ENCODE measurements at regions not wholly inside any gene's neighbourhood (a gene's known extent, or its start where the extent isn't known, plus 50 kb on each side); places are given as distances from the start of the nearest gene placed in this dataset.

- no peak overlapping the region for H2AFZ ChIP-seq (ENCODE audit: low read depth, low read length)
- H3K4me2 ChIP-seq (ENCODE audit: insufficient read depth, low read length) = no peak overlapping the region
- H3K4me1 ChIP-seq (ENCODE audit: control insufficient read depth, extremely low read depth, insufficient read depth, low read length) = no peaks in the 10 kb centered on the region
- H3K9me3 ChIP-seq (replicated peaks; ENCODE audit: control insufficient read depth, insufficient read depth, low read length) = no peaks in the 10 kb centered on the region
- ChIA-PET CTCF (no interaction called here), POLR2A (no interaction called here)
- FAIRE-seq (no peak), DNase-seq (ENCODE audit: low read depth, low spot score) (no peak)
- no TSS peak for BruUV-seq (replicated peaks)
- no peaks in the 10 kb centered on the region for H3K79me2 ChIP-seq (ENCODE audit: control insufficient read depth, insufficient read depth, low read length)
- no peak overlapping the region for H3K4me3 ChIP-seq (replicated peaks in 1 of 3; ENCODE audit: insufficient read depth in 1 of 3, low read depth in 1 of 3, low read length in 3 of 3)
- H3K27ac ChIP-seq (ENCODE audit: insufficient read depth, low read depth, low read length) = no peak overlapping the region
- H4K20me1 ChIP-seq (replicated peaks; ENCODE audit: control insufficient read depth, extremely low read depth, insufficient read depth, low read length) = no peaks in the 10 kb centered on the region
- dilution Hi-C loops (cut with MboI; ENCODE audit: extremely low pct_ligation_motif_present, low sequenced_read_pairs) = no loop called here
- H3K9me1 ChIP-seq (replicated peaks; ENCODE audit: control insufficient read depth, extremely low read depth, insufficient read depth, low read length) = no peaks in the 10 kb centered on the region
- H3K36me3 ChIP-seq (ENCODE audit: control insufficient read depth in 2 of 2, extremely low read depth in 1 of 2, insufficient read depth in 2 of 2, low read length in 2 of 2) = no peaks in the 10 kb centered on the region
- H3K9ac ChIP-seq (replicated peaks; ENCODE audit: extremely low read depth, insufficient read depth, low read length) = no peak overlapping the region
- no peaks in the 10 kb centered on the region for H3K27me3 ChIP-seq (ENCODE audit: control insufficient read depth in 2 of 2, insufficient read depth in 2 of 2, low read length in 2 of 2)
- intact Hi-C loops (cut with micrococcal nuclease) = no loop called here
- TF ChIP-seq POLR2A (IDR thresholded peaks at IDR 0.05; ENCODE audit: low read depth, low read length) (no peak), EZH2 (IDR thresholded peaks at IDR 0.05; ENCODE audit: borderline replicate concordance, low read depth, low read length, severe bottlenecking) (no peak), JUN (IDR thresholded peaks at IDR 0.05; ENCODE audit: borderline replicate concordance, insufficient read depth, insufficient read length, low read depth) (no peak), GATA2 (IDR thresholded peaks at IDR 0.05; ENCODE audit: insufficient read depth, insufficient read length, low read depth, low read length) (no peak), MYC (IDR thresholded peaks at IDR 0.05; ENCODE audit: low read depth, low read length) (no peak), MAX (IDR thresholded peaks at IDR 0.05; ENCODE audit: insufficient read depth, insufficient read length) (no peak), POLR2AphosphoS5 (IDR thresholded peaks at IDR 0.05; ENCODE audit: insufficient read depth, low read depth, low read length) (no peak), CTCF (IDR thresholded peaks at IDR 0.05; ENCODE audit: extremely low read depth in 1 of 2, insufficient read depth in 1 of 2, low read depth in 1 of 2, low read length in 2 of 2) (no peak), FOS (IDR thresholded peaks at IDR 0.05; ENCODE audit: borderline replicate concordance, insufficient read depth, low read length) (no peak)
These were observed 373.0 kb upstream of the SALL1 start for GRCh38 chr16:51524070-51524469.

Data from endothelial cell of umbilical vein (primary cell).